GM19238 (cell line): ENCODE measurements at regions not wholly inside any gene's neighbourhood (a gene's known extent, or its start where the extent isn't known, plus 50 kb on each side); places are given as distances from the start of the nearest gene placed in this dataset.

Source experiments
- DNase-seq: peaks from one replicate; pipeline ENCODE4 v3.0.0; 2011; ENCODE audit warnings: low spot score; ENCODE audit not compliant: insufficient read length

DNA sequence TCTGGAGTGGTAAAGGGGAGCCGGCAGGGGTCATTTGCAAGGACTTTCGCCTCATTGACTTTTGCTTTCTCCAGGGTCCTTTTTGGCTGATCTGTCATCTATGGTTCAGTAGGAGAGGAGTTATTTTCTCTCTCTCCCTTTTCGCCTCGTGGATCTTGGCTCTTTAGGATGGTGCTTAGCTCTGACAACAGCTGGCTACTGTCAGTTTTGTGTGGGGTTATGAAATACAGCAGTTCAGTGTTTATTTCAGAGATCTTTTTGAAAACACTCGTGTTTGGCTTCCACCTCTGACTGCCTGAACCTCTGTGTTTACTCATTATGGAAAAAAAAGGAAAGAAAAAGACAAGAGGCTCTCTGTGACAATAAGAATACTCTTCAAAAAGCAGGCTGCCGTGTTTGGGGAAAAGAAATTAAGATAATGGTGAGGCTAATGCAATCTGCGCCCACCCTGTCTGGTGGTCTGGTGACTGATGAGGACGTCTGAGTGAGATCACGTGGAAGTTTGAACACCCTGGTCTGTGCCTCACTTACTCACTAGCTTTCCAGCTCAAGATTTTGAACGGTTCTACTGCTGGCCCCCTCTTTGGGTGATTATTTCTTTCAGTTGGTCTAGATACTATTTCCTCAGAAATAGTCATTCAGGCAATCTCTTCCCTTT lies 567.7 kb downstream of the CAAP1 start:
- DNase-seq, result no peak

DNA sequence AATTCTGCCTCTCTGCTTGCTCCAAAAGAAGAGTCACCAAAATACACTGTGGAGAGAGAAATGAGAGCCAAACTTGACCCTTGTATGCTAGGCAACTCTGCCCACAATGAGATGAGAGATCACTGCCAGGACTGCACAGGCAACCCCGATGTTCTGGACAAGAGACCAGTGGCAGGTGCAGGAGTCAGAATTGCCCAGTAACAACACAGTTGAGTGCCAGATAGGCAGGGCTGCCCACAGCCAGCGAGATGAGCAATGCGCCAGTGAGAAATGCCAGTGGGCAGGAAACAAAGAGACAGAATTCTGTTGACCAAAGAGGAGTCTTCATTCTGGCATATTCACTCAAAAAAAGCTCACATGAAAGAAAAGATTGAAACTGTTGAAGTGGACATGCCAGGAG lies 570.7 kb downstream of the CAAP1 start:
- no peak for DNase-seq

DNA sequence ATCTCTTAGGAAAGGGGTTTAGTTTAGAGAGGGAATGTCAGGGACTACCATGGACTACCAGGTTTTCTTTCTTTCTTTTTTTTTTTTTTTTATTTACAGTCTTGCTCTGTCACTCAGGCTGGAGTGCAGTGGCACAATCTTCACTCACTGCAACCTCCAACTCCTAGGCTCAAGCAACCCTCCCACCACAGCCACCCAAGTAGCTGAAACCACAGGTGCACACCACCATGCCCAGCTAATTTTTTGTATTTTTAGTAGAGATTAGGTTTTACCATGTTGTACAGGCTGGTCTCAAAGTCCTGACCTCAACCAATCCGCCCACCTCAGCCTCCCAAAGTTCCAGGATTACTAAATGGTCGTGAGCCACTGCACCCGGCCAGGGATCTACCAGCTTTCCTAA lies 572.7 kb downstream of the CAAP1 start:
- no peak for DNase-seq

DNA sequence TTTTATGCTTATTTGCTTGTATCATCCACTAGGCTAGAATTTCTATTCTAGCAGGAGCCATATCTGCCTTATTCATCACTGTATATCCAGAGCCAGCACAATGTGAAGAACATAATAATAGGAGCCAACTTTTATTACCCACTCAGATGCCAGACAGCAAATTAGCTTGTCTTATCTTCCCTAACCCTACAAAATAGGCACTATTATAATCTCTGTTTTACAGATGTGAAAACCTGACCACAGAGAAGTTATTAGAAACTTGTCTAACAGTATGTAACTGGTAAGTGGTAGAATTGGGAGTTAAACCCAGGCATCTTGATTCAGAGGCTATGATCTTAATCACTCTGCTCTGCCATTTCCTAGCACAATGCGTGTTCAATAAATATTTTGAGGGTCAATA lies 579.5 kb downstream of the CAAP1 start:
- no peak for DNase-seq

DNA sequence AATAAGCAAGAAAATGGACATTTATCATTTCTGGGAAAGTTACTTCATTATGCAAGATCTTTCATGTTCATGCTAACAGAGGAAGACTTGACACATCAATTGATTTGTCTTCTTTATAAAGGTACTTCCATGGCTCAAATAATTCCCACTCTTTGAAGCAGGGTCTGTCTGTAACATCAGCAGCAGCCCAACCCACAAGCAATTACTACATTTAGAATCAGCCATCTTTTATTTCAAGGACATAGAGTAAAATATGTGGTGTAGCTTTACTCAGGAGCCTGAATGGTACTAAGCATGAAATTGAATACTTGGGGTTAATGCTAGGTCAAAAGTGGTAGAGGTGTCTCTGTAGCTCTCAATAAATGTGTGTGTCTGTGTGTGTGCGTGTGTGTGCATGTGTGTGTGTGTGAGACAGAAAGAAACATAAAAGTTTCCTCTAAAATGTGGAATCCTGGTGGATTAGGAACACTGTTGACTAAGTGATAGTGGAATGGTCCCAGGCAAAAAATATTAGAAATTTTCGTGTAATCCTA lies 581.1 kb downstream of the CAAP1 start:
- no peak for DNase-seq

DNA sequence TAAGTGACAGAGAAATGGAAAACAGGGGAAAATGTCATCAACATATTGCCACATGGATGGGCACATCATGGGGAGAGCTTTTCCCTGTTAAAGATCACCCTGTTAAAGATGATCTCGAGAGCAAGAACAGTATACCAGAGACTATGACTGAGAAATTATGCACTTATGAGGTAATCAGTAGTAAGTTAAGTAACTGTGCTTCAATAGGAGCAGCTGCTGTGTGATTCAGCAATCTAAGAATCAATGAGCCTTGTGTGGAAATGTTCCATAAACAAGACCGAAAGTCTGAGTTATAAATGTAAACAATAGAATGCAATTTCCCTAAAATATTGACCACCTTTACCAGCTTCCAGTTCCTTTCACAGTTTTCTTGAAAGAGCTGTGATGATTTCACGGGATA lies 582.3 kb downstream of the CAAP1 start:
- DNase-seq, result no peak

DNA sequence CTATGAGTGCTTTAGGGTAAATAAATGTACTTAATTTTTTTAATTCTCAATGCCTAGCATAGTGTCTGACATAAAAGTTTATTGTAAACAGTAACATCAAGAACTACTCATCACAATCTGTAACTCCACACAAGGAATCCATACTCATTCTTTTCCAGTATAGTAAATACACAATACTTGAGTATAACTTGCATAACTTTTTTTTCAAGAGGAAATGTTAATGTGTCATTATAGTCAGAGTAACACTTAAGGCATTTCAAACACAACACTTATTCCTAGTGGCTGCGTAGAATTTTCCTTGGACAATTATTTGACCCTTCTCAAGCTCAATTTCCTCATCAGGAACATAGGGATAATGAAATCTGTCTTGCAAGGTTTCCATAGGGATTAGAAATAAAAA lies 584.3 kb downstream of the CAAP1 start:
- no peak for DNase-seq

DNA sequence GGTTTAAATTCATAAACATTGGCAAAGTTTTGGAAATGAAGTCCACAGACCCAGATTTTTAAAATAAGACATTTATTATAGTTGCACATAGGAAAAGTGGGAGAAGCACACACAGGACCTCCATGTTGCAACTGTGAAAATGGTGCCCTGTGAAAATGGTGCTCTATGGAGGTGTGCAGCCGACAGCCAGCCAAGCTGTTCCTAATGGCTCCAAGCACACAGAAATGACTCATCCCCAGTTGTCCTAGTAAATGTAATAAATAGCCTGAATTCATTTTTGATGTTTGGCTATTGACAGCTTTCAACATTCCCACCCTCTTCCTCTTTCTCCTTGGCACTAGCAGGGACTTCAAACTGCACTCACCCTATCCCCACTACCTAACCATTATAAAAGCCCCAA lies 590.9 kb downstream of the CAAP1 start:
- DNase-seq, result no peak

DNA sequence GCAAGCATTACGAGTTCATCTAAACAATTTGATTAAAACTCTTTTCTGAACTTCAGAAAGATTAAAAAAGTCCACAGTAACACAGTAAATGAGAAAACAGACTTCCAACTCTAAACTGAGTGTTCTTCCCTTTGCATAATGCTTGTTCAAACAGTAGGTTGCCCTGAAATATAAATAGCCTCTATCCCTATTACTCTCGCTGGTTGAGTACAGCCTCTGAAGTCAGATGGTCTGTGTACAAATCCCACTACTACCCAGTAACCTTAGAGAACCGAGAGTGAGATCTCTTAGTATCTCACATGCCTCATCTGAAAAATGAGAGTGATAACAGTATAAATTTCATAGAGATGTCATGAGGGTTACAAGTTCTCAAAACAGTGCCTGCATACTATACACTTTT lies 591.6 kb downstream of the CAAP1 start:
- DNase-seq, result no peak

DNA sequence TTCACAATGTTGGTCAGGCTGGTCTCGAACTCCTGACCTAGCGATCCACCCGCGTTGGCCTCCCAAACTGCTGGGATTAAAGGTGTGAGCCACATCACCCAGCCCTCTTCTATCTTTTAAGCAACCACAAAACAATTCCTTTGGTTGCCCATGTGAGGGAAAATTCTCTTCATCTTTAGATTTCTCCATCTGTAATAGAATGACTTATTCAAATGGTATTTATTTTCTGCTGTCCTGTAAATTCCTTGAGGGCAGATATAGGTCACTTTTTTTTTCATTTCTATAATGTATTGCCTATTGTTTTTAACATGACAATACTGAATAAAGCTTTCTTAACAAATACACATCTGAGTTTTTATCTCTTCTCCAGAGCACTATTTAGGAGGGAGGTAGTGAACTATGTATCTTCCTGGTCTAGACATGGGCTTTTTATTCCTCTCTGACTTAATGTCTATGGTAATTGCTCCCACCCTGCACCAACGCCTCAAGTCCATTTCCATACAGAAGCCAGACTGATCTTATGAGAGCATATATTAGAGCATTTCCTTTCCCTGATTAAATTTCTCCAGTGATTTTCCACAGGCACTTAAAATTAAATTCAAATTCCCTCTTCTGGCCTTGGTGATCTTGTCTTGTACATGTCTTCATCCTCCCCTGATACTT lies 595.6 kb downstream of the CAAP1 start:
- no peak for DNase-seq

DNA sequence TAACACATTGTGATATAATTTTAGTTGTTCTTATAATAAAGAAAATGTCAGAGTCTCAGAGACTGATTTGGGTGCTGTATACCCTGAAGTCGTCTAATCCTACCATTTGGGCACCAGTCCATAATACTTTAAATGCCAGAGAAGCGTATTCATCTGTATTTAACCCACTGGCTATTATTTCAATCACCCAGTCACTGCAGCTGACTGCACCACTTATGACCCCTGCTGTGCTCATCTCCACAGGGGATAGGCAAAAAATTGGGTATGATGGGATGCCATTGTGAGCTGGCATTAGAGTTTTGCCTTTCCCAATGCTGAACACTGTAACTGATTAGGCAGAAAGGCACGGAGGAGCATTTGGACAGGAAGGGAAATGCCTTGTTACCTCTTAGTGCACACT lies 599.7 kb downstream of the CAAP1 start:
- no peak for DNase-seq

DNA sequence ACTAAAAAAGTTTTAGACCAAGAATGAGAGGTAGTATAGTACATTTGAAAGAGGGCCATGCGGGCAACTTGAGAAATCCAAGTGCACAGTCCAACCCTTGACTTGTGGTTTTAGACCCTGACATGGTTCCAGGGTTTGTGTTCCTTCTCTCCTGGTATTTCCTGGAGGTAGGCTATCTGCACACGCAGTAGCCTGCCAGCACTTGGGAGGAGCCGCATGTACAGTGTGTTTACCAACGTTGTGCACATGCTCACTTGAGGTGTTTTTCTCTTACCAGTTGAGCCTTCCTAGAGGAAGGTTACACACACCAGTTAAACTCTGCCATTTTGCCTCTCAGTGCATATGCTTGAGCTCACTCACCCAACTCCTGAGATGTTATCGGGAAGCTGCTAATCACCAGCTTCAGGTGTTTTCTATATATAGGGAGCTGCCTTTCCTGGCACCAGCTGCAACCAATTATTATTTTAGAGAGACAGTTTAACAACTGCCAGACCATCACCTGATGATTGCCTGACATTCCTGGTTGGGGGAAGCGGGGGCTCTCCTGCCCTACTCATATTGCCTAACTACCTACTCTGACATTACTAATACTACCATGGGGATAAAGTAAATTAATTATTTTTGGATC lies 593.4 kb upstream of the TUSC1 start:
- DNase-seq, result no peak

DNA sequence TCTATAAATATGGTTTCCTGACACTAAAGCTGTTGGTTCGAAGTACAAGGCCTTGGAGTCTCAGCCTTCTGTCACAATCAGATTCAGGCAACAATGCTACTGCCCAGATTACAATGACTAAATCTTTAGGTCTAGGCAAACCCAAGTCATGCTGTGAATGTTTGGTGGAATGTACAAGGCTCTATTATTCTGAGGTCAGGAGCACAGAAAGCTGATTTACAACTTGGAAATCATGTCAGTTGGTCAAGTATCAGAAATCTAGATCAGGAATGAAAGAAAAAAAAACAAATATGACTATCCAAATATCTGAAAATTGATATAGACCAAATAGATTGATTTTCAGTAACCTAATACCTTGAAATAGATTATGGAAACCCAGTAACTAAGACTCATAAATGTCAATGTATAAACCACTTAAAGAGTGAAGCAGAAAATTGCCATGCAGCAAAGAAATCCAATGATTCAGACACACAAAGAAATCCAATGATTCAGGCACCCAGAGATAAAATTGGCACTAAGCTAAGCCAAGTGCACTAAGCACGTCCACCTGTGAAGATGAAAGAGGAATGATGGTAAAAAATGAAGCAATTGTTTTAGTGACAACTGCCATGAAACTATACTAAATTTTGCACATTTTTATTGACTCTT lies 588.0 kb upstream of the TUSC1 start:
- no peak for DNase-seq

DNA sequence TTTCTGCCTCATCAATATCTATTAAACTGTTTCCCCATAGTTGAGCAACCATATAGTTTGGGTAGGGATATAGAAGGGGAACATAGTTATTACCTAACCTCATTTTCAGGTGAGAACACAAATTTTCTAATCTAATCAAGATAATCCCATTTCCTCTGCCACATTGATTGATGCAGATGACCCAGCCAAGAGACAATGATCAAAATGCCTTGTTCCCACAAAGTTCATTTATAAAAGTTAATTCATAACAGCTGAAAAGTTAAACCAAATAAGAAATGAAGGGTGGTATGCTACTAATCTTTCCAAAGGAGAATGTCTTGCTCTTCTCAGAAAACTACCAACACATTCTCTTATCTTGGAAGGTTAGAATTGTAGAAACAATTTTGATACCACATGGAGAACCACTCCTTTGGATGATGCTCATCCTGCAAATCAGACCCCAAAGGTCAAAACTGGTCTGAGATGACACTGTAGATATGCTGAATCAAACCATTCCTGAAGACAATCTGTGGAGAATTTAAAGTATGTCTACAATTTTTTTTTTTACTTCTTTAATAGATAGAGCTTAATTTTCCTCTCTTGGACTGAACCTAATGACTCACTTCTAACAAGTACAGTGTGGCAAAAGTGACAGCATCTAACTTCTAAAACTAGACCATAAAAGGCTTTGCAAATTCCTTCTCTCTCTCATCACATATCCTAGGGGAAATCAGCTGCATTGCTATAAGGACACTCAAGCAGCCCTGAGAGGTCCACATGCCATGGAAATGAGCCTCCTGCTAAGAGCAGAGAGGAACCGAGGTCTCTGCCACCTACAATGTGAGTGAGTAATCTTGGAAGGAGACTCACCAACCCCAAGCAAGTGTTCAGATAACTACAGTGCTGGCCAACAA lies 586.7 kb upstream of the TUSC1 start:
- no peak for DNase-seq

DNA sequence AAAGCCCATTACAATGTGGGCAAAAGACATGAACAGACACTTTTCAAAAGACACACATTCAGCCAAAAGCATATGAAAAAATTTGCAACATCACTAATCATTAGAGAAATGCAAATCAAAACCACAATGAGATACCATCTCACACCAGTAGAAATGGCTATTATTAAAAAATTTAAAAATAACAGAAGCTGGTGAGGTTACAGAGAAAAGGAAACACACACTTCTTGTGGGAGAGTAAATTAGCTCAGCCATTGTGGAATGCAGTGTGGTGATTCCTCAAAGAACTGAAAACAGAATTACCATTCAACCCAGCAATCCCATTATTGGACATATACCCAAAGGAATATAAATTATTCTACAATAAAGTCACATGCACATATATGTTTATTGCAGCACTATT lies 585.2 kb upstream of the TUSC1 start:
- DNase-seq, result no peak

DNA sequence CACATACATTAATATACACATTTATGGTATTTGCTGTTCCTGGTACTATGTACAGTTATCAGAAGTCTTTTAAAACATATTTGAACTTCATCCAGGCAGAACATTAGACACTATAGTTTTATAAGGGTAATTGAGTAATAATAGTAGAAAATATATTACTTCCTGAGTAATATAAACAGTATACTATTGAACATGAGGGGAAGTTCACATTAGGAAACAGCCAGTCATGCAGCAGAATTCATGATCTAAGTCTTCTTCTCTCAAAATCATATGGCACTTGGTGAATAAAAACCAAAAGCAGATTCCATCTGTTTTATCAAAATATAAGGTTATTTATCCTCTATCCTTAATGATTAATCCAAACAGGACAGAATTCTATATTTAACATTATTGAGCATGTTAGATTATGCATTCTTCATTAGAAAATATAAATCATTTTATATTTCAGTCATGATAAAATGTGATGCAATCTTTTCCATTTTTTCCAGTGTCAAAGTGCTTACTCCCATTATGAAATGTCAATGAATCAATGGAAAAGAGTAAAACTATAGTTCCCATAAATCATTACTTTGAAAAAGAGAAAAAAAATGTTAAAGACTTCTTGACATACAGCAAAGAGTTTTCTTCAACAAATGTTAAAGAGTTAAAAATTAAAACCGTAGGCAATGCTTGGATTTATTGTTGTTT lies 584.3 kb upstream of the TUSC1 start:
- DNase-seq, result no peak

DNA sequence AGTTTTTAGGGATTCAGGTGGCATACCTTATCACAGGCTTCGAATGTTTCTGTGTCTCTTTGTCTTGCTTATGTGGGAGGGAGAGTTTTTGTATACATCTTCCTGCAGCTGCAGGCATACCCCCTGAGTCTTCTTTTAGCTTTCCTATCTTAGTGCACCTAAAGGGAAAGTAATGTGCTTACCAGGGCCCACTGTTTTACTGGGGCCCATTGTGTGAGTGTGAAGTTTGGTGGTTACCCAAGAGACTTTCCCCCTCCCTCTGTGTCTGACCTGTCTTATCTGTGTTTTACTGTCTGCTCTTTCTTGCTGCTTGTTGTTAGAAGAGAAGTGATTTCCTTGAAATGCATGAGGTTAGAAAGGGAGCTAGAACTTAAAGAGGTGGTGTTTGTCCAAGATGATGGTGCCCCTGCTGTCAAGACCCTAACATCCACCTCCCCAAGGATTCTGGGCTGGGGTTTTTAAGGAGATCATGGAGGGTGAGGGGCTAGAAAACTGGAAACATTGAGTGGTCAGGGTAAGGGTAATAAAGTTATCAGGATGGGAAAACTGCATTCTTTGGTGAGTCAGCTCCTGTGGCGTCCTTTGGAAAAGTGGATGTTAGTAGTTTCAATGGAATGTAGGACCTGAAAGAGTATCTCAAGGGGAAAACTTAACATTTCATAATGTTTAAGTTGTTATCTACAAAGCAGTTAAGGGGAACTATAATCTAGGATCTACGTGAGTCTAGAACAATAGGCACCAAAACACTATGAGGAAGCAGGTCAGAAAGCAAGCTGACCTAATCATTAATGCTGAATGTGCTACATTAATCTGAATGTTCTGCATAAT lies 583.5 kb upstream of the TUSC1 start:
- no peak for DNase-seq

DNA sequence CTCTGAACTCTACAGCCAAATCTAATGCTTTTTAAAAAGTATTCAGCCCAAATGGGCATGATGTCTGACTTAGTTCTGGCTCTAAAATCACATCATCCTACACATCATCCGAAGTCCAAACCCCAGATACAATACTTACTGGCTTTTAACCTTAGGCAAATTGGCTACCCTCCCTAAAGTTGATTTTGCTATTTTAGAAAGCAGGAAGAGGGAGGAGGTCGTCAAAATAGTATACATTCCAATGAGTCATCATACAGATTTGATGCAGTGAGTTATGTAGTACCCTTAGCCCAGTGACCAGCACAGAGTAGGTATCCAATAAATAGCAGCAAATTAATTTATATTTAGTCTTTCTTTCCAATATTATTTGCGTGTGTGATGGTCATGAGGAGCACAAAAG lies 582.0 kb upstream of the TUSC1 start:
- no peak for DNase-seq

DNA sequence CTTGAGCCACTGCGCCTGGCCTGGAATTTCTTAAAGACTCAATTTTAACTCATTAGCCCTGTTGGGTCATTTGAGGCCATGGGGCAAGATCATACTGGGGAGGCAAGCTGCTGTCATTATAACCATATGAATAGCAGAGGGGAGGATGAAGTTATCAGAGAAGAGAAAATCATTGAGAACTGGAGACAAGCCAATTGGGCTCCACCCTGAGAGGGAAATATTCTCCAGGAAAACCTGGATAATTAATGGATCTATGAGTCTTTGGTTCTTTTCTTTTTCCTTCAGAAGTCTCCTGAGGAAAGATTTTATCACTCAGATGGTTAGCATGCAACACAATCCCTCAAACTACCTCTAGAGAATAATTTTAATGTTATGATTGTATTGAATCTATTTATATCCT lies 569.6 kb upstream of the TUSC1 start:
- no peak for DNase-seq
